ENCODE measurements at regions not wholly inside any gene's neighbourhood (a gene's known extent, or its start where the extent isn't known, plus 50 kb on each side); places are given as distances from the start of the nearest gene placed in this dataset.

DNA sequence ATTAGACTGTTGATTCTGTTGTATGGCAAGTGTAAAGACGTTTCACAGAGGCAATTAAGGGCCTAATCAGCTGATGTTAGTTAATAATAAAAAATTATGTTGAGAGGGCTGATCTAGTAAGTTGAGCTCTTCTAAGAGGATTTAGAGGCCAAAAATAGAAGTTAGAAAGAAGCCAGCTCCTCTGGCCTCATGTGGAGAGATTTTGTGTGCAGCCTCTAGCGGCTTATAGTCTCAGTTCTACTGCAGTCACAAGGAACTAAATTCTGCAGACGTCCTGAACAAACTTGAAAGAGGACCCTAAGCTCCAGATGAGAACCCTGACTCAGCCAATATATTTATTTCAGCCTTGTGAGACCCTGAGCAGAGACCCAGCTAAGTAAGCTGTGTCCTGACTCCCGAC, 498.6 kb downstream of the BTBD3 start:
- H3K36me3 ChIP-seq (ENCODE audit: low read depth, low read length): no peaks in the 10 kb centered on the region
- H4K20me1 ChIP-seq (ENCODE audit: low read length): no peaks in the 10 kb centered on the region
- BruUV-seq (replicated peaks): no TSS peak
- ATAC-seq (no peak), DNase-seq (no peak)
- CTCF ChIA-PET: no interaction called here
- H3K79me2 ChIP-seq (ENCODE audit: low read length): no peaks in the 10 kb centered on the region
- no peaks in the 10 kb centered on the region for H3F3A ChIP-seq (ENCODE audit: low read length, unreplicated experiment)
- intact Hi-C loops (cut with micrococcal nuclease): no loop called here
- H3K4me1 ChIP-seq (ENCODE audit: insufficient read depth, low read length): peaks cover 21% of the 10 kb centered on the region
- no peak overlapping the region for H3K9ac ChIP-seq (ENCODE audit: low read length)
- TF ChIP-seq, protein P1, sequence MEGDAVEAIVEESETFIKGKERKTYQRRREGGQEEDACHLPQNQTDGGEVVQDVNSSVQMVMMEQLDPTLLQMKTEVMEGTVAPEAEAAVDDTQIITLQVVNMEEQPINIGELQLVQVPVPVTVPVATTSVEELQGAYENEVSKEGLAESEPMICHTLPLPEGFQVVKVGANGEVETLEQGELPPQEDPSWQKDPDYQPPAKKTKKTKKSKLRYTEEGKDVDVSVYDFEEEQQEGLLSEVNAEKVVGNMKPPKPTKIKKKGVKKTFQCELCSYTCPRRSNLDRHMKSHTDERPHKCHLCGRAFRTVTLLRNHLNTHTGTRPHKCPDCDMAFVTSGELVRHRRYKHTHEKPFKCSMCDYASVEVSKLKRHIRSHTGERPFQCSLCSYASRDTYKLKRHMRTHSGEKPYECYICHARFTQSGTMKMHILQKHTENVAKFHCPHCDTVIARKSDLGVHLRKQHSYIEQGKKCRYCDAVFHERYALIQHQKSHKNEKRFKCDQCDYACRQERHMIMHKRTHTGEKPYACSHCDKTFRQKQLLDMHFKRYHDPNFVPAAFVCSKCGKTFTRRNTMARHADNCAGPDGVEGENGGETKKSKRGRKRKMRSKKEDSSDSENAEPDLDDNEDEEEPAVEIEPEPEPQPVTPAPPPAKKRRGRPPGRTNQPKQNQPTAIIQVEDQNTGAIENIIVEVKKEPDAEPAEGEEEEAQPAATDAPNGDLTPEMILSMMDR (conservative IDR thresholded peaks at IDR 0.05; ENCODE audit: low read depth, low read length): no peak
- TF ChIP-seq EZH2phosphoT487 (IDR thresholded peaks at IDR 0.05; ENCODE audit: borderline replicate concordance, low read length) (no peak), EZH2 (IDR thresholded peaks at IDR 0.05; ENCODE audit: low read length, unreplicated experiment) (no peak)
- H3K9me2 ChIP-seq (replicated peaks; ENCODE audit: low read length): no peaks in the 10 kb centered on the region
- H2AFZ ChIP-seq (ENCODE audit: low read length): no peak overlapping the region
- H3K4me3 ChIP-seq (ENCODE audit: low read length): no peak overlapping the region
- POLR2A ChIA-PET (ENCODE audit: unreplicated experiment): no interaction called here
- no peaks in the 10 kb centered on the region for H3K9me3 ChIP-seq (ENCODE audit: low read length)
- no peak overlapping the region for H3K4me2 ChIP-seq (ENCODE audit: low read length)
- no peak overlapping the region for H3K27ac ChIP-seq (ENCODE audit: low read length)
- H3K27me3 ChIP-seq (ENCODE audit: low read length): no peaks in the 10 kb centered on the region

DNA sequence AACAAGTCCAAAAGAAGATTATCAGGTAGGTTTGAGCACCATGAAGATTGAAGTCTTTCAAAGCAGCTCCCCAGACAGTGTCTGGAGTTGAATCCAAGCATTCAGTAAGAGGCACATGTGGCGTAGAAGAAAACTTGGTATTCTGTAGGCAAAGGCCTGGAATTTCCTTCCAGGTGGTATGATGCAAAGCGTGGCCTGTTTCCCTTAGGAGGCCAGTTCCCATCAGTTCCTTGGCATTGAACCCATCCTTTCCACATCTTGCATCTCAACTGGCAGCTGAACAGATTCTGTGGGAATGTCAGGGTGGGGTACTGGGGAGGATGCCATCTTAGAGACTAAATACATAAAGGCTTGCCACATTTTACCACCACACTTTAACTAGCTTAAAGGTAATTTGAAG, 516.0 kb downstream of the BTBD3 start:
- Histone ChIP-seq H3K36me3 (ENCODE audit: low read depth, low read length) (no peaks in the 10 kb centered on the region), H2AFZ (ENCODE audit: low read length) (no peak overlapping the region), H3K9me2 (replicated peaks; ENCODE audit: low read length) (no peaks in the 10 kb centered on the region), H3K4me2 (ENCODE audit: low read length) (no peak overlapping the region), H3K9ac (ENCODE audit: low read length) (no peak overlapping the region), H3K27ac (ENCODE audit: low read length) (no peak overlapping the region), H4K20me1 (ENCODE audit: low read length) (no peaks in the 10 kb centered on the region), H3K27me3 (ENCODE audit: low read length) (peaks cover 50% of the 10 kb centered on the region), H3K79me2 (ENCODE audit: low read length) (no peaks in the 10 kb centered on the region), H3F3A (ENCODE audit: low read length, unreplicated experiment) (no peaks in the 10 kb centered on the region), H3K9me3 (ENCODE audit: low read length) (no peaks in the 10 kb centered on the region), H3K4me1 (ENCODE audit: insufficient read depth, low read length) (no peaks in the 10 kb centered on the region), H3K4me3 (ENCODE audit: low read length) (no peak overlapping the region)
- BruUV-seq (replicated peaks): no TSS peak
- DNase-seq (no peak), ATAC-seq (no peak)
- TF ChIP-seq EZH2phosphoT487 (IDR thresholded peaks at IDR 0.05; ENCODE audit: borderline replicate concordance, low read length): no peak
- TF ChIP-seq, protein P1 (conservative IDR thresholded peaks at IDR 0.05; ENCODE audit: low read depth, low read length): no peak
- TF ChIP-seq EZH2 (IDR thresholded peaks at IDR 0.05; ENCODE audit: low read length, unreplicated experiment): no peak
- ChIA-PET CTCF (no interaction called here), POLR2A (ENCODE audit: unreplicated experiment) (no interaction called here)
- intact Hi-C loops (cut with micrococcal nuclease): no loop called here

GRCh38 chr20:12434672-12435071, 517.0 kb downstream of the BTBD3 start:
- POLR2A ChIA-PET (ENCODE audit: unreplicated experiment): no interaction called here
- no peak for ATAC-seq

More at GRCh38 chr20:12434672-12435071, 517.0 kb downstream of the BTBD3 start:
- Histone ChIP-seq H3K9ac (ENCODE audit: low read length) (no peak overlapping the region), H3K9me3 (ENCODE audit: low read length) (no peaks in the 10 kb centered on the region), H3K4me1 (ENCODE audit: insufficient read depth, low read length) (no peaks in the 10 kb centered on the region), H3K4me3 (ENCODE audit: low read length) (no peak overlapping the region), H3K79me2 (ENCODE audit: low read length) (no peaks in the 10 kb centered on the region), H4K20me1 (ENCODE audit: low read length) (no peaks in the 10 kb centered on the region), H3K27ac (ENCODE audit: low read length) (no peak overlapping the region), H3K36me3 (ENCODE audit: low read depth, low read length) (no peaks in the 10 kb centered on the region), H3K4me2 (ENCODE audit: low read length) (no peak overlapping the region), H3K9me2 (replicated peaks; ENCODE audit: low read length) (no peaks in the 10 kb centered on the region), H3F3A (ENCODE audit: low read length, unreplicated experiment) (no peaks in the 10 kb centered on the region), H2AFZ (ENCODE audit: low read length) (no peak overlapping the region), H3K27me3 (ENCODE audit: low read length) (peaks cover 47% of the 10 kb centered on the region)
- no peak for DNase-seq
- CTCF ChIA-PET: interaction anchor here (0.7 kb wide), 1 partner anchor 18 kb away, joined by 3 read pairs; no protein-coding TSS in a partner anchor
- no TSS peak for BruUV-seq (replicated peaks)
- TF ChIP-seq, protein P1 (conservative IDR thresholded peaks at IDR 0.05; ENCODE audit: low read depth, low read length): no peak
- TF ChIP-seq EZH2phosphoT487 (IDR thresholded peaks at IDR 0.05; ENCODE audit: borderline replicate concordance, low read length): no peak
- no peak for TF ChIP-seq EZH2 (IDR thresholded peaks at IDR 0.05; ENCODE audit: low read length, unreplicated experiment)
- intact Hi-C loops (cut with micrococcal nuclease): no loop called here

Measured in PC-3 (cell line).